ENCODE measurements at regions not wholly inside any gene's neighbourhood (a gene's known extent, or its start where the extent isn't known, plus 50 kb on each side); places are given as distances from the start of the nearest gene placed in this dataset.

DNA sequence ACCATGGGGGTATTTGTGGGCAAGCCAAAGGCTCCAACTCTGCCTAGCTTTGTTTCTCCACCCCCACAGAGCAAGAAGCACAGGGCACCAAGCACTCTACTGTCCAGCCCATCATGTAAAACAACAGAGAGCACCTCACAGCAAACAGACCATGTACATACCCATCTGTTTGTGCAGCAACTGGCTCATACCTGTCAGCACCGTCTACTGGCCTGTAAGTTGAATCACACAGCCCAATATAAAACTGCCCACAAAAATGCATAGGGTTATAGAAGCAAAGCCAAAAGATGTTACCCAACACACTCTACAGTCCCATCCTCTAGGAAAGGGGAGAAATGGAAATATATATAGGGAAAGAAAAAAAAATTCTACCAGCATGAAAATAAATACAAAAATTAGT, 139.7 kb upstream of the CPNE4 start:
- TF ChIP-seq CTCF (IDR thresholded peaks at IDR 0.05; ENCODE audit: low read length), result no peak
- no peak for TF ChIP-seq EZH2 (IDR thresholded peaks at IDR 0.05; ENCODE audit: borderline replicate concordance, low read length)
